ENCODE measurements at regions not wholly inside any gene's neighbourhood (a gene's known extent, or its start where the extent isn't known, plus 50 kb on each side); places are given as distances from the start of the nearest gene placed in this dataset.
"Not testable (repeated sequence)": the region's sequence is repeated elsewhere in the genome, so short reads cannot be mapped to it uniquely, and the experiment has no call there.

- not testable (repeated sequence) for TF ChIP-seq CTCF (IDR thresholded peaks at IDR 0.05); EP300 (IDR thresholded peaks at IDR 0.05); RNF2 (IDR thresholded peaks at IDR 0.05; ENCODE audit: borderline replicate concordance, low read depth); SMC3 (IDR thresholded peaks at IDR 0.05); HOXA7 (CRISPR knock-in tag; IDR thresholded peaks at IDR 0.05)
Observed at GRCh38 chr21:9005671-9006070, 1515.7 kb upstream of the TPTE start.

Measured in A549 (cell line).